HG03469 (cell line): ENCODE measurements at regions not wholly inside any gene's neighbourhood (a gene's known extent, or its start where the extent isn't known, plus 50 kb on each side); places are given as distances from the start of the nearest gene placed in this dataset.

ENCODE experiments used
- ATAC-seq: cut with Tn5 transposase; IDR thresholded peaks from one replicate; pipeline ENCODE4 v1.9.1; 2021; ENCODE audit warnings: mild to moderate bottlenecking, moderate library complexity, moderate number of reproducible peaks; ENCODE audit not compliant: unreplicated experiment

GRCh38 chr14:100381395-100382105, 58.4 kb downstream of the SLC25A47 start:
- ATAC-seq, result no peak

- ATAC-seq, result no peak
Observed at GRCh38 chr14:100382106-100382455, 58.9 kb downstream of the SLC25A47 start.

GRCh38 chr14:100383727-100384158, 60.6 kb downstream of the SLC25A47 start:
- ATAC-seq, result no peak

- no peak for ATAC-seq
Observed at GRCh38 chr14:100384277-100384676, 61.1 kb downstream of the SLC25A47 start.

GRCh38 chr14:100384819-100385813, 62.0 kb downstream of the SLC25A47 start:
- no peak for ATAC-seq

GRCh38 chr14:100386121-100386520, 63.0 kb downstream of the SLC25A47 start:
- ATAC-seq, result no peak

- no peak for ATAC-seq
Observed at GRCh38 chr14:100386846-100387245, 63.7 kb downstream of the SLC25A47 start.

GRCh38 chr14:100387450-100387849, 64.3 kb downstream of the SLC25A47 start:
- no peak for ATAC-seq

- no peak for ATAC-seq
Observed at GRCh38 chr14:100388103-100389054, 65.2 kb downstream of the SLC25A47 start.

- no peak for ATAC-seq
Observed at GRCh38 chr14:100389497-100390104, 66.5 kb downstream of the SLC25A47 start.

GRCh38 chr14:100391173-100391572, 68.0 kb downstream of the SLC25A47 start:
- no peak for ATAC-seq

GRCh38 chr14:100391724-100392123, 68.6 kb downstream of the SLC25A47 start:
- no peak for ATAC-seq

- ATAC-seq, result no peak
Observed at GRCh38 chr14:100392356-100392755, 69.2 kb downstream of the SLC25A47 start.

- ATAC-seq, result no peak
Observed at GRCh38 chr14:100393362-100393761, 70.2 kb downstream of the SLC25A47 start.

- no peak for ATAC-seq
Observed at GRCh38 chr14:100393906-100394732, 71.0 kb downstream of the SLC25A47 start.

GRCh38 chr14:100394886-100395672, 71.9 kb downstream of the SLC25A47 start:
- ATAC-seq, result no peak

- ATAC-seq, result no peak
Observed at GRCh38 chr14:100396266-100396795, 73.2 kb downstream of the SLC25A47 start.

- ATAC-seq, result no peak
Observed at GRCh38 chr14:100397005-100397404, 73.9 kb downstream of the SLC25A47 start.
